Spleen (tissue), 11 donors: ENCODE measurements at regions not wholly inside any gene's neighbourhood (a gene's known extent, or its start where the extent isn't known, plus 50 kb on each side); places are given as distances from the start of the nearest gene placed in this dataset.

Source experiments
- DNase-seq: peaks from one replicate; pipeline ENCODE4 v3.0.0-alpha.2; 2020
- H3K27ac ChIP-seq, 8 donors: fragments of 200-600 bp; sonication (generic) in 7 of 8; 1 replicate in 4 of 8; 2 replicates in 4 of 8; pipeline versions ENCODE4 v1.5.0 to v1.8.0; 2016 to 2021; ENCODE audit warnings: inconsistent platforms in 4 of 8, mild to moderate bottlenecking in 4 of 8, moderate library complexity in 1 of 8
- H3K27me3 ChIP-seq, 7 donors: fragments of 200-600 bp; sonication (generic) in 6 of 7; replicated peaks in 1 of 7; 1 replicate in 4 of 7; 2 replicates in 3 of 7; pipeline versions ENCODE4 v1.5.0 to v1.8.0; 2016 to 2021; ENCODE audit warnings: inconsistent platforms in 3 of 7, mild to moderate bottlenecking in 1 of 7
- H3K36me3 ChIP-seq, 6 donors: fragments of 200-600 bp; sonication (generic) in 5 of 6; 1 replicate in 4 of 6; 2 replicates in 2 of 6; pipeline versions ENCODE4 v1.5.0 to v1.8.0; 2016 to 2021; ENCODE audit warnings: inconsistent platforms in 2 of 6
- H3K4me1 ChIP-seq, 6 donors: fragments of 200-600 bp; sonication (generic) in 5 of 6; 1 replicate in 3 of 6; 2 replicates in 3 of 6; pipeline versions ENCODE4 v1.5.0 to v1.8.0; 2016 to 2021; ENCODE audit warnings: inconsistent platforms in 3 of 6
- H3K4me3 ChIP-seq, 8 donors: fragments of 200-600 bp; sonication (generic) in 7 of 8; 1 replicate in 4 of 8; 2 replicates in 4 of 8; pipeline versions ENCODE4 v1.5.0 to v1.8.0; 2016 to 2021; ENCODE audit warnings: inconsistent platforms in 4 of 8, mild to moderate bottlenecking in 4 of 8, moderate library complexity in 2 of 8
- H3K9me3 ChIP-seq, 8 donors: fragments of 200-600 bp; sonication (generic) in 7 of 8; 1 replicate in 4 of 8; 2 replicates in 4 of 8; pipeline versions ENCODE4 v1.5.0 to v1.8.0; 2016 to 2021; ENCODE audit warnings: inconsistent platforms in 4 of 8
- POLR2A ChIP-seq, 3 donors: fragments of 450-650 bp; IDR thresholded peaks; one replicate each; pipeline ENCODE4 v1.5.1; 2017; ENCODE audit warnings: antibody characterized with exemption in 3 of 3, mild to moderate bottlenecking in 1 of 3
- POLR2AphosphoS5 ChIP-seq, 3 donors: sonication (generic); formaldehyde crosslinking; IDR thresholded peaks; one replicate each; pipeline ENCODE4 v1.5.1; 2017; ENCODE audit warnings: antibody characterized with exemption in 3 of 3
- WGBS, 5 donors: extraction: QIAGEN DNeasy Blood & Tissue Kit in 3 of 5; methylation state at CpG; one replicate each; pipeline versions ENCODE4 v1.1.5 to v1.1.7; 2013 to 2018; 5-methylcytosine and 5-hydroxymethylcytosine counted together
- intact Hi-C: fragments of 100-400 bp; cut with DNase I; formaldehyde crosslinking; loops from one replicate; pipeline ENCODE4 v1.15.0; 2023; ENCODE audit warnings: low total_unique reads
- TF ChIP-seq, protein P1 (sequence below), 11 experiments: fragments of 200-600 bp in 7 of 11; fragments of 450-650 bp in 4 of 11; sonication (generic) in 4 of 11; IDR thresholded peaks in 8 of 11; conservative IDR thresholded peaks in 3 of 11; 1 replicate in 7 of 11; 2 replicates in 4 of 11; pipeline versions ENCODE4 v1.4.0 to v1.8.0; 2016 to 2021; ENCODE audit warnings: antibody characterized with exemption in 11 of 11, inconsistent platforms in 4 of 11, mild to moderate bottlenecking in 1 of 11
- donor health status: healthy with polysubstance abuse.
- donor health status: DM: no; HTN: no; CAD: no; lungs with moderate emphysema.
- donor health status: DM: no; HTN: no; CAD: no.
- donor health status: Bipolar disorder and iron deficiency.
- donor health status: healthy.
- donor health status: DM: no; HTN: no; CAD: no.
- donor health status: DM: yes; HTN: yes; CAD: no.

GRCh38 chr14:101404426-101405170 is 156.7 kb upstream of the DIO3 start:
- H3K27ac ChIP-seq, result no peak overlapping the region
- 72 to 86% (median 80%) methylated on average over 10 to 11 of the region's 11 CpGs for WGBS, 5 donors
- intact Hi-C loops, result loop anchor here (5.0 kb wide), 1 partner anchor 42 kb away; no protein-coding TSS in a partner anchor

DNA sequence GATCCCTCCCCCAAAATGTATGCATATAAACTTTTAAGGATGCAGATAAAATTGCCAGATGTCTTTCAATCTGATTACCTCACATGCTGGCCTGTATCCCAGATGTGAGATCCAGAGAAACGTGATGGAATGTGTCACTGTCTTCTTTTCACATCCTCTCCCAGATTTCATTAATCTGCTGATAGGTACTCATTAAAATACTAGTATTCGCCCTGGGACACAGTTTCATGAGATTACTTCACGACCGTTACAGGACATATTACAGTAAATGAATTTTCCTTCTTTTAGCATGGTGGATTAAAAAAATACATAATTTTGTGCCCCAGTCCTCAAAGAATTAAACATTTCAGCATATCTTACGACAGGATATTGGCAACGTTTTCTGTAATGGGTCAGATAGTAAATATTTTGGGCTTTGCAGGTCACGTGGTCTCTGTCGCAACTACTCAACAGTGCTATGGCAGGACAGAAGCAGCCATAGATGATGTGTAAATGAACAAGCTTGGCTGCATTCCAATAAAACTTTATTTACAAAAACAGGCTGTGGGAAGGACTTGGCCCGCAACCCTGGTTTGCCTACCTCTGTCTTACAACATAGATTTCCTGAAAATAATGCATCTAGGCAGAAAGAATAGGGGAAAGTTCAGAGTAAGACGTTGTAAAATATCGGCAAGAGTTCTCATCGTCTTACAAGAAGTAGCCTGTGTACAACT is 156.0 kb upstream of the DIO3 start:
- no peak overlapping the region for H3K27ac ChIP-seq
- peaks cover 0 to 13% (median 3%) of the 10 kb centered on the region in 6 donors for H3K4me1 ChIP-seq
- TF ChIP-seq POLR2AphosphoS5 (IDR thresholded peaks at IDR 0.05), result no peak
- no peak for TF ChIP-seq POLR2A (IDR thresholded peaks at IDR 0.05)
- TF ChIP-seq, protein P1, sequence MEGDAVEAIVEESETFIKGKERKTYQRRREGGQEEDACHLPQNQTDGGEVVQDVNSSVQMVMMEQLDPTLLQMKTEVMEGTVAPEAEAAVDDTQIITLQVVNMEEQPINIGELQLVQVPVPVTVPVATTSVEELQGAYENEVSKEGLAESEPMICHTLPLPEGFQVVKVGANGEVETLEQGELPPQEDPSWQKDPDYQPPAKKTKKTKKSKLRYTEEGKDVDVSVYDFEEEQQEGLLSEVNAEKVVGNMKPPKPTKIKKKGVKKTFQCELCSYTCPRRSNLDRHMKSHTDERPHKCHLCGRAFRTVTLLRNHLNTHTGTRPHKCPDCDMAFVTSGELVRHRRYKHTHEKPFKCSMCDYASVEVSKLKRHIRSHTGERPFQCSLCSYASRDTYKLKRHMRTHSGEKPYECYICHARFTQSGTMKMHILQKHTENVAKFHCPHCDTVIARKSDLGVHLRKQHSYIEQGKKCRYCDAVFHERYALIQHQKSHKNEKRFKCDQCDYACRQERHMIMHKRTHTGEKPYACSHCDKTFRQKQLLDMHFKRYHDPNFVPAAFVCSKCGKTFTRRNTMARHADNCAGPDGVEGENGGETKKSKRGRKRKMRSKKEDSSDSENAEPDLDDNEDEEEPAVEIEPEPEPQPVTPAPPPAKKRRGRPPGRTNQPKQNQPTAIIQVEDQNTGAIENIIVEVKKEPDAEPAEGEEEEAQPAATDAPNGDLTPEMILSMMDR (IDR thresholded peaks at IDR 0.05 in 8 of 11, conservative IDR thresholded peaks at IDR 0.05 in 3 of 11), result no peak
- DNase-seq, result no peak
- H3K4me3 ChIP-seq, result no peak overlapping the region
- 71 to 84% (median 80%) methylated on average over 12 of the region's 12 CpGs for WGBS, 5 donors
- no peaks in the 10 kb centered on the region for H3K9me3 ChIP-seq
- no peaks in the 10 kb centered on the region for H3K36me3 ChIP-seq
- H3K27me3 ChIP-seq, result peaks cover 0 to 48% (median 3%) of the 10 kb centered on the region in 7 donors
- intact Hi-C loops, result loop anchor here (5.0 kb wide), 1 partner anchor 43 kb away; no protein-coding TSS in a partner anchor

More at GRCh38 chr14:101404426-101405170, 156.7 kb upstream of the DIO3 start:
- no peaks in the 10 kb centered on the region for H3K9me3 ChIP-seq
- no peak overlapping the region for H3K4me3 ChIP-seq
- DNase-seq, result no peak
- H3K27me3 ChIP-seq, result peaks cover 0 to 55% (median 3%) of the 10 kb centered on the region in 7 donors
- H3K36me3 ChIP-seq, result no peaks in the 10 kb centered on the region
- no peak for TF ChIP-seq POLR2AphosphoS5 (IDR thresholded peaks at IDR 0.05)
- TF ChIP-seq POLR2A (IDR thresholded peaks at IDR 0.05), result no peak
- TF ChIP-seq, protein P1 (IDR thresholded peaks at IDR 0.05 in 8 of 11, conservative IDR thresholded peaks at IDR 0.05 in 3 of 11), result no peak
- peaks cover 0 to 16% (median 3%) of the 10 kb centered on the region in 6 donors for H3K4me1 ChIP-seq

DNA sequence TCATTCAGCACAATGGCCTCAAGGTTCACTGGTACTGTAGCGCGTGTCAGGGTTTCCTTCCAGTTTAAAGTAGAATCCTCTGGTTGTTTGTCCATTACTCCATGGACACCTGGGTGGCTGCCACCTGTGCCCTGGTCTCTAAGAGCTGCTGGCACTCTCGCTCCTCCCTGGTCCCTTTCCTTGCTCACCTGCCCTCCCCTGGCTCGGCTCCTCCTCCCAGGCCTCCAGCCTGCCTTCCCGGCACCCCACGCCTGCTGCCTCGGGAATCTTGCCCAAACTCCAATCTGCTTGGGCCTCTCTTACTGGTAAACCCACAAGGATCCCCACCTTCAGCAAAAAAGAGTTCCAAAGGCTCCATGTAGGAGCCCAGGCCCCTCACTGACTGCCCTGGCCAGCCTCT is 154.4 kb upstream of the DIO3 start:
- Histone ChIP-seq H3K27me3 (peaks cover 0 to 41% (median 3%) of the 10 kb centered on the region in 7 donors), H3K4me3 (no peak overlapping the region), H3K4me1 (no peaks in the 10 kb centered on the region), H3K27ac (no peak overlapping the region), H3K36me3 (no peaks in the 10 kb centered on the region), H3K9me3 (no peaks in the 10 kb centered on the region)
- WGBS, 5 donors, result 87 to 96% (median 92%) methylated on average over 7 of the region's 7 CpGs
- intact Hi-C loops, result loop anchor here (5.0 kb wide), 1 partner anchor 45 kb away; no protein-coding TSS in a partner anchor
- TF ChIP-seq, protein P1 (IDR thresholded peaks at IDR 0.05 in 8 of 11, conservative IDR thresholded peaks at IDR 0.05 in 3 of 11), result no peak
- TF ChIP-seq POLR2A (IDR thresholded peaks at IDR 0.05) (no peak), POLR2AphosphoS5 (IDR thresholded peaks at IDR 0.05) (no peak)
- no peak for DNase-seq

DNA sequence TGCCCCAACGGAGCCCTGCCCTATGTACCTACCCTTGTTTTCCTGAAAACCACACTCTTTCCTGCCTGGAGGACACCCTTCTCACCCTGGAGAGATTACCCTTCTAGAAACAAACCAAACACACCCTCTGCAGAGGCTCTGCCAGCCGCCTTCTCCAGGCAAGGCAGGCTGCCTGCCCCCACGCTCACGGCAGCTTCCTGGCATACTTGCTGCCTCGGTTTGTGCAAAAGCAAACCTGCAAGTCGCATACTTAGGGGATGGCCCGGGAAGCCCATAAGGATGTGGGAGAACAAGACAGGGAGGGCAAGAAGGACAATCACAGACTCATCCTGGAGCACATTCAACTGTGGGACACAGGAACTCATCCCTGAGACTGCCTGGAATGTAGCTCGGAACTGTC is 154.0 kb upstream of the DIO3 start:
- Histone ChIP-seq H3K4me1 (no peaks in the 10 kb centered on the region), H3K36me3 (no peaks in the 10 kb centered on the region), H3K27ac (no peak overlapping the region), H3K4me3 (no peak overlapping the region), H3K27me3 (peaks cover 0 to 41% (median 3%) of the 10 kb centered on the region in 7 donors), H3K9me3 (no peaks in the 10 kb centered on the region)
- DNase-seq, result no peak
- 87 to 95% (median 89%) methylated on average over 8 of the region's 8 CpGs for WGBS, 5 donors
- intact Hi-C loops, result loop anchor here (5.0 kb wide), 1 partner anchor 45 kb away; no protein-coding TSS in a partner anchor
- TF ChIP-seq, protein P1 (IDR thresholded peaks at IDR 0.05 in 8 of 11, conservative IDR thresholded peaks at IDR 0.05 in 3 of 11), result no peak
- no peak for TF ChIP-seq POLR2A (IDR thresholded peaks at IDR 0.05)
- TF ChIP-seq POLR2AphosphoS5 (IDR thresholded peaks at IDR 0.05), result no peak
